Endodermal cell (in vitro differentiated cells): ENCODE measurements at regions not wholly inside any gene's neighbourhood (a gene's known extent, or its start where the extent isn't known, plus 50 kb on each side); places are given as distances from the start of the nearest gene placed in this dataset.

Experiments
- DNase-seq: peaks from one replicate; pipeline ENCODE4 v3.0.0-alpha.2; 2017
- H3K27ac ChIP-seq: 2 replicates; pipeline ENCODE4 v1.5.1; 2013; ENCODE audit warnings: mild to moderate bottlenecking, low read depth, low read length, moderate library complexity
- H3K27me3 ChIP-seq: 2 replicates; pipeline ENCODE4 v1.6.1; 2013; ENCODE audit warnings: mild to moderate bottlenecking, low read length, moderate library complexity; ENCODE audit not compliant: insufficient read depth, control insufficient read depth, poor library complexity, severe bottlenecking
- H3K36me3 ChIP-seq: 2 replicates; pipeline ENCODE4 v1.7.0; 2013; ENCODE audit warnings: mild to moderate bottlenecking, low read length, moderate library complexity; ENCODE audit not compliant: control insufficient read depth, insufficient read depth
- H3K4me1 ChIP-seq: one replicate; pipeline ENCODE4 v1.7.0; 2013; ENCODE audit warnings: low read length; ENCODE audit not compliant: control insufficient read depth, insufficient read depth
- H3K4me3 ChIP-seq: 2 replicates; pipeline ENCODE4 v1.5.1; 2013; ENCODE audit warnings: mild to moderate bottlenecking, low read length, moderate library complexity
- H3K9ac ChIP-seq: 2 replicates; pipeline ENCODE4 v1.6.1; 2013; ENCODE audit warnings: mild to moderate bottlenecking, low read length, moderate library complexity; ENCODE audit not compliant: poor library complexity, severe bottlenecking; ENCODE audit errors: extremely low read depth
- H3K9me3 ChIP-seq: 2 replicates; pipeline ENCODE4 v1.6.1; 2013; ENCODE audit warnings: mild to moderate bottlenecking, low read length, moderate library complexity; ENCODE audit not compliant: control insufficient read depth
- H3K27ac Mint-ChIP-seq: 2 replicates; pipeline ENCODE4 v1.8.0; 2020; ENCODE audit warnings: mixed read lengths
- H3K27me3 Mint-ChIP-seq: 2 replicates; pipeline ENCODE4 v1.8.0; 2021; ENCODE audit warnings: mild to moderate bottlenecking, mixed read lengths; ENCODE audit not compliant: insufficient read depth
- H3K36me3 Mint-ChIP-seq: 2 replicates; pipeline ENCODE4 v1.8.0; 2020; ENCODE audit warnings: low read depth, mixed read lengths
- H3K4me1 Mint-ChIP-seq: 2 replicates; pipeline ENCODE4 v1.8.0; 2020; ENCODE audit warnings: mixed read lengths
- H3K4me3 Mint-ChIP-seq: 2 replicates; pipeline ENCODE4 v1.8.0; 2020; ENCODE audit warnings: mild to moderate bottlenecking, moderate library complexity, mixed read lengths
- H3K9me3 Mint-ChIP-seq: 2 replicates; pipeline ENCODE4 v1.8.0; 2020; ENCODE audit warnings: mild to moderate bottlenecking, mixed read lengths
- CTCF ChIP-seq: fragments of 200-600 bp; sonication (generic); conservative IDR thresholded peaks from 2 replicates; pipeline ENCODE4 v1.5.0; 2021; ENCODE audit warnings: antibody characterized with exemption, mild to moderate bottlenecking
- WGBS, 2 experiments: methylation state at CpG; one replicate each; pipeline versions ENCODE4 v1.1.5 to v1.1.7; 2013; ENCODE audit warnings: missing lambda C conversion rate in 2 of 2, mixed read lengths in 1 of 2; ENCODE audit not compliant: insufficient coverage in 1 of 2, insufficient read length in 1 of 2; 5-methylcytosine and 5-hydroxymethylcytosine counted together

GRCh38 chr4:83768146-83768545 lies 232.2 kb downstream of the GPAT3 start:
- no peaks in the 10 kb centered on the region for H3K27me3 ChIP-seq
- H3K36me3 ChIP-seq: no peaks in the 10 kb centered on the region
- no peaks in the 10 kb centered on the region for H3K36me3 Mint-ChIP-seq
- no peaks in the 10 kb centered on the region for H3K9me3 ChIP-seq
- no peak overlapping the region for H3K27ac Mint-ChIP-seq
- no peaks in the 10 kb centered on the region for H3K9me3 Mint-ChIP-seq
- no peaks in the 10 kb centered on the region for H3K27me3 Mint-ChIP-seq
- no peaks in the 10 kb centered on the region for H3K4me1 ChIP-seq
- no peak overlapping the region for H3K9ac ChIP-seq
- no peak for TF ChIP-seq CTCF
- 91 to 100% methylated on average over 1 to 5 of the region's 5 CpGs for WGBS, 2 experiments
- no peak overlapping the region for H3K4me3 ChIP-seq
- no peak for DNase-seq
- no peak overlapping the region for H3K27ac ChIP-seq
- peaks cover 4% of the 10 kb centered on the region for H3K4me1 Mint-ChIP-seq
- no peak overlapping the region for H3K4me3 Mint-ChIP-seq

DNA sequence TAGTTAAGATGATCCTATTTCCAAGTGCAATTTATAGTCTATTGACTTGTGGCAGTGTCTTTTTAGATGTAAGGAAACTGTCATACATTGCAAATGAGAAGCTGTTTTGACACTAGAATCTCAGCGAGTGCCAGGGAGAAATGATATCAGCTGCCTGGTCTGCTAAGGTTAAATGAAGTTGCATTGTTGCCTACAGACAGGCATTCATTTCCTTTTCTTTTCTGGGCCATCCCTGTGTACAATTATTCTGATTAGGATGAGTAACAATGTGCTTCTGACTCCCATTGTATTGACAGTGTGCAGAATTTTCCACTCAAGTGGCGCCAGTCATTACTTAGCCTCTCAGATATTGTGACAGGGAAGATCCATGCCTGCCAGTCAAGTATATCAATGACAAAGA lies 231.2 kb downstream of the GPAT3 start:
- H3K27me3 ChIP-seq: no peaks in the 10 kb centered on the region
- no peak overlapping the region for H3K4me3 ChIP-seq
- no peak overlapping the region for H3K27ac Mint-ChIP-seq
- no peaks in the 10 kb centered on the region for H3K36me3 Mint-ChIP-seq
- H3K9me3 Mint-ChIP-seq: no peaks in the 10 kb centered on the region
- WGBS, 2 experiments: 92 to 93% methylated on average over 2 of the region's 2 CpGs
- no peak overlapping the region for H3K27ac ChIP-seq
- no peak for TF ChIP-seq CTCF
- no peaks in the 10 kb centered on the region for H3K4me1 ChIP-seq
- H3K9me3 ChIP-seq: no peaks in the 10 kb centered on the region
- no peak overlapping the region for H3K4me3 Mint-ChIP-seq
- no peaks in the 10 kb centered on the region for H3K36me3 ChIP-seq
- no peak overlapping the region for H3K9ac ChIP-seq
- H3K27me3 Mint-ChIP-seq: no peaks in the 10 kb centered on the region
- peaks cover 4% of the 10 kb centered on the region for H3K4me1 Mint-ChIP-seq
- DNase-seq: no peak

GRCh38 chr4:83759611-83760010 lies 223.7 kb downstream of the GPAT3 start:
- no peaks in the 10 kb centered on the region for H3K9me3 Mint-ChIP-seq
- H3K4me3 Mint-ChIP-seq: no peak overlapping the region
- TF ChIP-seq CTCF: no peak
- H3K4me1 Mint-ChIP-seq: no peaks in the 10 kb centered on the region
- H3K36me3 Mint-ChIP-seq: no peaks in the 10 kb centered on the region
- Histone ChIP-seq H3K27ac (no peak overlapping the region), H3K36me3 (no peaks in the 10 kb centered on the region), H3K9me3 (no peaks in the 10 kb centered on the region), H3K4me1 (no peaks in the 10 kb centered on the region), H3K9ac (no peak overlapping the region), H3K27me3 (no peaks in the 10 kb centered on the region), H3K4me3 (no peak overlapping the region)
- WGBS, 2 experiments: 94 to 95% methylated on average over 5 of the region's 5 CpGs
- no peak for DNase-seq
- H3K27ac Mint-ChIP-seq: no peak overlapping the region
- no peaks in the 10 kb centered on the region for H3K27me3 Mint-ChIP-seq
